ENCODE measurements at regions not wholly inside any gene's neighbourhood (a gene's known extent, or its start where the extent isn't known, plus 50 kb on each side); places are given as distances from the start of the nearest gene placed in this dataset.

DNA sequence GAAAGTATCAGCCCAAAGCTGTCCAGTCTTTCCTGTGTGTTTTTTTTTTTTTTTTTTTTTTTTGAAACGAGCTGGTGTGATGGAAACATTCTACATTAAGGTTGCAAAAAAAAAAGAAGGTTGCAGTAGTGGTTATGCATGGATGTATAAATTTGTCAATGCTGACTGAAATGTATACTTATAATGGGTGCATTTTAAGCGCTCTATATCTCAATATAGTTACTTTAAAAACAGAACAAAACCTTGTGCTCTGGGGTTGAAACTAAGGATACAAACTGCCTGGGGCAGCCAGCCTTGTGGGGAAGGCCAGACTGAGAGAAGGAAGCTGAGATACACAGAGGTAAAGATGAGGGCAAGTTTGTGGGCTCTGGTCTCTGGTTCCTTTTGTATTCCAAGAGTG is 87.3 kb upstream of the RMST start:
- H3K9me3 Mint-ChIP-seq = no peaks in the 10 kb centered on the region

GRCh38 chr12:97380440-97380839 is 82.2 kb upstream of the RMST start:
- Mint-ChIP-seq H3K27me3 (ENCODE audit: low read depth) (peaks cover 7% of the 10 kb centered on the region), H3K9me3 (peaks cover 14% of the 10 kb centered on the region), H3K4me3 (no peak overlapping the region), H3K36me3 (peaks cover 4% of the 10 kb centered on the region), H3K27ac (no peak overlapping the region), H3K4me1 (no peaks in the 10 kb centered on the region)
- no peak for DNase-seq (ENCODE audit: low spot score in 2 of 2, unreplicated experiment in 2 of 2)
- TF ChIP-seq, protein P1, sequence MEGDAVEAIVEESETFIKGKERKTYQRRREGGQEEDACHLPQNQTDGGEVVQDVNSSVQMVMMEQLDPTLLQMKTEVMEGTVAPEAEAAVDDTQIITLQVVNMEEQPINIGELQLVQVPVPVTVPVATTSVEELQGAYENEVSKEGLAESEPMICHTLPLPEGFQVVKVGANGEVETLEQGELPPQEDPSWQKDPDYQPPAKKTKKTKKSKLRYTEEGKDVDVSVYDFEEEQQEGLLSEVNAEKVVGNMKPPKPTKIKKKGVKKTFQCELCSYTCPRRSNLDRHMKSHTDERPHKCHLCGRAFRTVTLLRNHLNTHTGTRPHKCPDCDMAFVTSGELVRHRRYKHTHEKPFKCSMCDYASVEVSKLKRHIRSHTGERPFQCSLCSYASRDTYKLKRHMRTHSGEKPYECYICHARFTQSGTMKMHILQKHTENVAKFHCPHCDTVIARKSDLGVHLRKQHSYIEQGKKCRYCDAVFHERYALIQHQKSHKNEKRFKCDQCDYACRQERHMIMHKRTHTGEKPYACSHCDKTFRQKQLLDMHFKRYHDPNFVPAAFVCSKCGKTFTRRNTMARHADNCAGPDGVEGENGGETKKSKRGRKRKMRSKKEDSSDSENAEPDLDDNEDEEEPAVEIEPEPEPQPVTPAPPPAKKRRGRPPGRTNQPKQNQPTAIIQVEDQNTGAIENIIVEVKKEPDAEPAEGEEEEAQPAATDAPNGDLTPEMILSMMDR (IDR thresholded peaks at IDR 0.05; ENCODE audit: unreplicated experiment) = no peak

More for the DNA sequence above, 87.3 kb upstream of the RMST start:
- DNase-seq (ENCODE audit: low spot score in 2 of 2, unreplicated experiment in 2 of 2) = no peak
- no peak overlapping the region for H3K4me3 Mint-ChIP-seq
- TF ChIP-seq, protein P1 (IDR thresholded peaks at IDR 0.05; ENCODE audit: unreplicated experiment) = no peak
- H3K4me1 Mint-ChIP-seq = no peaks in the 10 kb centered on the region
- peaks cover 7% of the 10 kb centered on the region for H3K27me3 Mint-ChIP-seq (ENCODE audit: low read depth)
- no peaks in the 10 kb centered on the region for H3K36me3 Mint-ChIP-seq
- no peak overlapping the region for H3K27ac Mint-ChIP-seq

DNA sequence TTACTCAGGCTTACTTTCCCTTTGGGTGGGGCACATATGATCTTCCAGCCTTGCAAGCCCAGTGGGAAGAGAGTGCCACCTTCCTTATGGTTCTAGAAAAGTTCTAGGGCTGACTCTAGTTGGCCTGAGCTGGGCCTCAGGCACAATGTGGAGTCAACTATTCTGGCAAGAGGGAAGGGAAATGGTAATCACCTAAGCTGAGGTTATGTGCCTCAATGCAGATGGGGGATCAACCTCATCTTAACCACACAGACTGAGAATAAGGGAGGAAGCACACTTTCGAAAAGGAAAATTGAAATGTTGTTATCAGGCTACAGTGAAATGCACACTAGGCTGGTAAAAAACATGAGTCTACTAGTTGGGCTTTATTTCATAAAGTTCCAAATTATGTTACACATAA is 77.5 kb upstream of the RMST start:
- DNase-seq (ENCODE audit: low spot score in 2 of 2, unreplicated experiment in 2 of 2) = no peak
- Mint-ChIP-seq H3K4me1 (peaks cover 9% of the 10 kb centered on the region), H3K27ac (no peak overlapping the region), H3K9me3 (peaks cover 14% of the 10 kb centered on the region), H3K36me3 (peaks cover 4% of the 10 kb centered on the region), H3K4me3 (no peak overlapping the region), H3K27me3 (ENCODE audit: low read depth) (peaks cover 2% of the 10 kb centered on the region)
- TF ChIP-seq, protein P1 (IDR thresholded peaks at IDR 0.05; ENCODE audit: unreplicated experiment) = no peak

DNA sequence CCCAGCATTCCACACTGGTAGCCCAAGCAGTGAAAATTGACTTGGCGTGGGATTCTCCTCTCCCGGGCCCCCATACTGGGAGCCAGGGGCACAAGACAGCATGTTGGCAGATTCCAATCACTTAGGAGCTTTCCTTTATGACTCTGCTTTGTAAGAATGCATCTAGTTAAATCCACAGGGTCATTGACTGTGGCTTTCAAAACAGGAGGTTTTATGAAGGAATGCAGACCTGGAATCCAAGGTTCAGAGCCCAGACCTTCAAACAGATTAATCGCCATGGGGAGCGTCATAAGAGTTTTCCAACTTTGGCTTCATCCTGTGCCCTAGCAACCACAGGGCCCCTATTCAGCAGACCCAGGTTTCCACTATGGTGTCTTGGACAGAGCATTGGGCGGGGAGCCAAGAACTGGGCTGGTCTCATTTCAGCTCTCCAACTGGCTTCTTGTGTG is 76.4 kb upstream of the RMST start:
- no peak overlapping the region for H3K27ac Mint-ChIP-seq
- H3K36me3 Mint-ChIP-seq = peaks cover 4% of the 10 kb centered on the region
- no peaks in the 10 kb centered on the region for H3K27me3 Mint-ChIP-seq (ENCODE audit: low read depth)
- DNase-seq (ENCODE audit: low spot score in 2 of 2, unreplicated experiment in 2 of 2) = peak in 1 of 2 experiments; percentile 45
- TF ChIP-seq, protein P1 (IDR thresholded peaks at IDR 0.05; ENCODE audit: unreplicated experiment) = no peak
- H3K9me3 Mint-ChIP-seq = peaks cover 14% of the 10 kb centered on the region
- no peak overlapping the region for H3K4me3 Mint-ChIP-seq
- peaks cover 9% of the 10 kb centered on the region for H3K4me1 Mint-ChIP-seq

DNA sequence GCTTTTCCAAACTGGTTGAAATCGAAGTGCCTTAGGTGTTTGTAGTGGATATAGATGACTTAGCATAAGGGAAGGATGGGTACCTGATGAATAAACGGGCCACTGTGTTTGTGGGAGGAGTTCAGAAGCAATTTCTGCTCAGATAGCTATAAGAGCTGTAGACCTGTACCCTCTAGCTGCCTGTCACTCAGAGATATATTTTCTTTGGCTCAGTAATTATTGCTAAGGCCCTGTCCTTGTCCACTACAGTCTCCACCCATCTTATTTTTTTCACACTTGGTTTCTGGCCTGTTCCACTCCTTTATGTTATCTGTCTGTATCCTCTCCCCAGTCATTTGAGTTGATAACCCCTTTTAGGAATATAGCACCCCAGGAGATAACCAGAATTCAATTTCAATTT is 74.8 kb upstream of the RMST start:
- Mint-ChIP-seq H3K9me3 (peaks cover 10% of the 10 kb centered on the region), H3K36me3 (peaks cover 4% of the 10 kb centered on the region), H3K27ac (no peak overlapping the region), H3K4me3 (no peak overlapping the region), H3K4me1 (peaks cover 9% of the 10 kb centered on the region), H3K27me3 (ENCODE audit: low read depth) (no peaks in the 10 kb centered on the region)
- TF ChIP-seq, protein P1 (IDR thresholded peaks at IDR 0.05; ENCODE audit: unreplicated experiment) = no peak
- DNase-seq (ENCODE audit: low spot score in 2 of 2, unreplicated experiment in 2 of 2) = no peak

DNA sequence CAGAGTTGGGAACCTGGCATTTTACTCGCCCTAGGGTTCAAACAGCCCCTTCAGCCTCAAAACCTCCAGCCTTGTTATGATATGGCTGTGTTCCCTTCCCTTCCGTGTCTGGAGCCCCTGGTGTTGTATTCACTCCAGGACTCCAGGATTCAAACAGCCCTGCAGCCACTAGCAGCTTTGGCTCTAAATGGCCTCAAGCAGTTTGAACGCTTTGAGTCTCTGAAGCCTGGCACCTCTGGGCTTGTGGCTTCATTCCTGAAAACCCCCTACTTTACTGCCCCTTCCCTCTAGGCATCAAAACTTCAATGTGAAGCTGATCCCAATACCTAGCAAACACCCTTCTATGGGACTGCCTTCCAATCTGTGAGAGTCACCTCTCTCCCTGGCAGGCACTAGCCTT is 67.9 kb upstream of the RMST start:
- no peak for DNase-seq (ENCODE audit: low spot score in 2 of 2, unreplicated experiment in 2 of 2)
- TF ChIP-seq, protein P1 (IDR thresholded peaks at IDR 0.05; ENCODE audit: unreplicated experiment) = no peak
- no peaks in the 10 kb centered on the region for H3K36me3 Mint-ChIP-seq

More for the DNA sequence above, 67.9 kb upstream of the RMST start:
- H3K4me1 Mint-ChIP-seq = peaks cover 10% of the 10 kb centered on the region
- H3K4me3 Mint-ChIP-seq = no peak overlapping the region
- peaks cover 2% of the 10 kb centered on the region for H3K27me3 Mint-ChIP-seq (ENCODE audit: low read depth)
- H3K27ac Mint-ChIP-seq = no peak overlapping the region
- H3K9me3 Mint-ChIP-seq = no peaks in the 10 kb centered on the region

All from mesothelial cell of epicardium (in vitro differentiated cells).